SU-DHL-6 (cell line): ENCODE measurements at regions not wholly inside any gene's neighbourhood (a gene's known extent, or its start where the extent isn't known, plus 50 kb on each side); places are given as distances from the start of the nearest gene placed in this dataset.

Experiments used
- EZH2phosphoT487 ChIP-seq: fragments of 200-600 bp; sonication (generic), shearing (Covaris generic); conservative IDR thresholded peaks from 2 replicates; pipeline ENCODE4 v1.6.1; 2018; ENCODE audit warnings: mild to moderate bottlenecking, antibody characterized with exemption, low read length, moderate library complexity, mixed read lengths
- TF ChIP-seq, protein P1 (sequence below): fragments of 200-600 bp; sonication (generic); IDR thresholded peaks from one replicate; pipeline ENCODE4 v1.5.1; 2017; ENCODE audit warnings: antibody characterized with exemption, mild to moderate bottlenecking, low read length, moderate library complexity; ENCODE audit not compliant: insufficient read depth, poor library complexity, severe bottlenecking

GRCh38 chr6:1514078-1514477 is 95.6 kb upstream of the FOXC1 start:
- TF ChIP-seq, protein P1, sequence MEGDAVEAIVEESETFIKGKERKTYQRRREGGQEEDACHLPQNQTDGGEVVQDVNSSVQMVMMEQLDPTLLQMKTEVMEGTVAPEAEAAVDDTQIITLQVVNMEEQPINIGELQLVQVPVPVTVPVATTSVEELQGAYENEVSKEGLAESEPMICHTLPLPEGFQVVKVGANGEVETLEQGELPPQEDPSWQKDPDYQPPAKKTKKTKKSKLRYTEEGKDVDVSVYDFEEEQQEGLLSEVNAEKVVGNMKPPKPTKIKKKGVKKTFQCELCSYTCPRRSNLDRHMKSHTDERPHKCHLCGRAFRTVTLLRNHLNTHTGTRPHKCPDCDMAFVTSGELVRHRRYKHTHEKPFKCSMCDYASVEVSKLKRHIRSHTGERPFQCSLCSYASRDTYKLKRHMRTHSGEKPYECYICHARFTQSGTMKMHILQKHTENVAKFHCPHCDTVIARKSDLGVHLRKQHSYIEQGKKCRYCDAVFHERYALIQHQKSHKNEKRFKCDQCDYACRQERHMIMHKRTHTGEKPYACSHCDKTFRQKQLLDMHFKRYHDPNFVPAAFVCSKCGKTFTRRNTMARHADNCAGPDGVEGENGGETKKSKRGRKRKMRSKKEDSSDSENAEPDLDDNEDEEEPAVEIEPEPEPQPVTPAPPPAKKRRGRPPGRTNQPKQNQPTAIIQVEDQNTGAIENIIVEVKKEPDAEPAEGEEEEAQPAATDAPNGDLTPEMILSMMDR = no peak
- no peak for TF ChIP-seq EZH2phosphoT487
